GM12878 (cell line): ENCODE measurements at regions not wholly inside any gene's neighbourhood (a gene's known extent, or its start where the extent isn't known, plus 50 kb on each side); places are given as distances from the start of the nearest gene placed in this dataset.

Experiments
- EED ChIP-seq: sonication (generic); IDR thresholded peaks from 2 replicates; pipeline ENCODE4 v1.6.1; 2016; ENCODE audit warnings: antibody characterized with exemption, low read depth
- POLR2A ChIP-seq: IDR thresholded peaks from 2 replicates; pipeline ENCODE4 v1.6.1; 2011; ENCODE audit warnings: low read depth, mild to moderate bottlenecking, low read length
- POLR2AphosphoS5 ChIP-seq: IDR thresholded peaks from 2 replicates; pipeline ENCODE4 v1.6.1; 2011; ENCODE audit warnings: mild to moderate bottlenecking, low read length, inconsistent platforms
- ZNF274 ChIP-seq: IDR thresholded peaks from one replicate; pipeline ENCODE4 v1.8.0; 2011; ENCODE audit not compliant: insufficient read length, insufficient read depth

- TF ChIP-seq POLR2A, result no peak
- no peak for TF ChIP-seq POLR2AphosphoS5
- no peak for TF ChIP-seq ZNF274
- no peak for TF ChIP-seq EED
Observed at GRCh38 chr10:123278445-123278844, 124.2 kb downstream of the BUB3 start.
